GM23338 (cell line): ENCODE measurements at regions not wholly inside any gene's neighbourhood (a gene's known extent, or its start where the extent isn't known, plus 50 kb on each side); places are given as distances from the start of the nearest gene placed in this dataset.

ENCODE experiments used
- ATAC-seq: fragments of 200-7000 bp; cut with Tn5 transposase; 3 replicates; pipeline ENCODE4 v1.9.1; 2020
- DNase-seq: peaks from one replicate; pipeline ENCODE4 v3.0.0-alpha.2; 2015; ENCODE audit warnings: low spot score
- H2AFZ ChIP-seq: fragments of 200-600 bp; sonication (generic); 2 replicates; pipeline ENCODE4 v1.8.0; 2016; ENCODE audit warnings: antibody characterized with exemption, mild to moderate bottlenecking, moderate library complexity
- H3F3A ChIP-seq: fragments of 200-600 bp; sonication (generic); replicated peaks from 2 replicates; pipeline ENCODE4 v1.8.0; 2017; ENCODE audit warnings: antibody characterized with exemption, mixed run types, low read depth
- H3K27ac ChIP-seq: fragments of 200-600 bp; sonication (generic); 2 replicates; pipeline ENCODE4 v1.6.1; 2016; ENCODE audit warnings: low read depth
- H3K27me3 ChIP-seq: fragments of 200-600 bp; sonication (generic); 2 replicates; pipeline ENCODE4 v1.8.0; 2016; ENCODE audit warnings: mild to moderate bottlenecking, mixed run types, moderate library complexity; ENCODE audit not compliant: insufficient read depth
- H3K36me3 ChIP-seq: fragments of 200-600 bp; sonication (generic); 2 replicates; pipeline ENCODE4 v1.8.0; 2016; ENCODE audit warnings: mild to moderate bottlenecking; ENCODE audit not compliant: insufficient read depth
- H3K4me1 ChIP-seq: fragments of 200-600 bp; sonication (generic); 2 replicates; pipeline ENCODE4 v1.8.0; 2016; ENCODE audit warnings: mild to moderate bottlenecking, moderate library complexity; ENCODE audit not compliant: insufficient read depth
- H3K4me2 ChIP-seq: fragments of 200-600 bp; sonication (generic); 2 replicates; pipeline ENCODE4 v1.7.1; 2017; ENCODE audit warnings: mixed run types
- H3K4me3 ChIP-seq: fragments of 200-600 bp; sonication (generic); 2 replicates; pipeline ENCODE4 v1.6.1; 2016; ENCODE audit warnings: mixed run types
- H3K79me2 ChIP-seq: fragments of 200-600 bp; sonication (generic); replicated peaks from 2 replicates; pipeline ENCODE4 v1.8.0; 2017; ENCODE audit warnings: mild to moderate bottlenecking; ENCODE audit not compliant: insufficient read depth
- H3K9me2 ChIP-seq: fragments of 200-600 bp; sonication (generic); 2 replicates; pipeline ENCODE4 v1.8.0; 2017; ENCODE audit not compliant: insufficient read depth
- H4K20me1 ChIP-seq: fragments of 200-600 bp; sonication (generic); replicated peaks from 2 replicates; pipeline ENCODE4 v1.8.0; 2017; ENCODE audit warnings: mild to moderate bottlenecking; ENCODE audit not compliant: insufficient read depth
- H3K27ac Mint-ChIP-seq: 2 replicates; pipeline ENCODE4 v1.8.0; 2020; ENCODE audit warnings: inconsistent platforms, mild to moderate bottlenecking, moderate library complexity, mixed read lengths
- H3K27me3 Mint-ChIP-seq: 3 replicates; pipeline ENCODE4 v1.8.0; 2022; ENCODE audit warnings: low read depth, mild to moderate bottlenecking, moderate library complexity, mixed read lengths, inconsistent platforms; ENCODE audit not compliant: insufficient read depth, poor library complexity
- H3K36me3 Mint-ChIP-seq: 3 replicates; pipeline ENCODE4 v1.8.0; 2021; ENCODE audit warnings: low read depth, mild to moderate bottlenecking, inconsistent platforms, moderate library complexity, mixed read lengths
- H3K4me1 Mint-ChIP-seq: 3 replicates; pipeline ENCODE4 v1.8.0; 2020; ENCODE audit warnings: mild to moderate bottlenecking, inconsistent platforms, mixed read lengths
- H3K4me3 Mint-ChIP-seq: 3 replicates; pipeline ENCODE4 v1.8.0; 2021; ENCODE audit warnings: moderate library complexity, mild to moderate bottlenecking, inconsistent platforms, mixed read lengths
- H3K9me3 Mint-ChIP-seq: 3 replicates; pipeline ENCODE4 v1.8.0; 2020; ENCODE audit warnings: moderate library complexity, mild to moderate bottlenecking, inconsistent platforms, mixed read lengths
- CREB1 ChIP-seq: fragments of 250-450 bp; sonication (Bioruptor Pico); IDR thresholded peaks from 2 replicates; pipeline ENCODE4 v1.5.0; 2020; ENCODE audit warnings: low read depth, mild to moderate bottlenecking, moderate library complexity
- EZH2 ChIP-seq: fragments of 200-600 bp; sonication (generic); IDR thresholded peaks from one replicate; pipeline ENCODE4 v1.8.0; 2017; ENCODE audit warnings: antibody characterized with exemption, mild to moderate bottlenecking, low read depth; ENCODE audit not compliant: unreplicated experiment
- JUNB ChIP-seq: IDR thresholded peaks from one replicate; pipeline ENCODE4 v1.6.1; 2016; ENCODE audit warnings: antibody characterized with exemption; ENCODE audit not compliant: unreplicated experiment
- NANOG ChIP-seq: IDR thresholded peaks from 2 replicates; pipeline ENCODE4 v1.6.1; 2016; ENCODE audit warnings: antibody characterized with exemption, borderline replicate concordance
- STAT1 ChIP-seq: IDR thresholded peaks from one replicate; pipeline ENCODE4 v1.6.1; 2016; ENCODE audit warnings: antibody characterized with exemption; ENCODE audit not compliant: unreplicated experiment
- ZNF114 ChIP-seq: fragments of 250-450 bp; sonication (Bioruptor Pico); IDR thresholded peaks from 2 replicates; pipeline ENCODE4 v1.5.0; 2020; ENCODE audit warnings: mild to moderate bottlenecking, moderate library complexity
- ZNF331 ChIP-seq: fragments of 250-450 bp; sonication (Bioruptor Pico); IDR thresholded peaks from 2 replicates; pipeline ENCODE4 v1.5.0; 2020; ENCODE audit warnings: low read depth, mild to moderate bottlenecking, moderate library complexity
- TF ChIP-seq, protein P1 (sequence below): IDR thresholded peaks from 2 replicates; pipeline ENCODE4 v1.6.1; 2016; ENCODE audit warnings: antibody characterized with exemption
- TF ChIP-seq, protein P2 (sequence below): IDR thresholded peaks from one replicate; pipeline ENCODE4 v1.6.1; 2018; ENCODE audit warnings: antibody characterized with exemption; ENCODE audit not compliant: unreplicated experiment

DNA sequence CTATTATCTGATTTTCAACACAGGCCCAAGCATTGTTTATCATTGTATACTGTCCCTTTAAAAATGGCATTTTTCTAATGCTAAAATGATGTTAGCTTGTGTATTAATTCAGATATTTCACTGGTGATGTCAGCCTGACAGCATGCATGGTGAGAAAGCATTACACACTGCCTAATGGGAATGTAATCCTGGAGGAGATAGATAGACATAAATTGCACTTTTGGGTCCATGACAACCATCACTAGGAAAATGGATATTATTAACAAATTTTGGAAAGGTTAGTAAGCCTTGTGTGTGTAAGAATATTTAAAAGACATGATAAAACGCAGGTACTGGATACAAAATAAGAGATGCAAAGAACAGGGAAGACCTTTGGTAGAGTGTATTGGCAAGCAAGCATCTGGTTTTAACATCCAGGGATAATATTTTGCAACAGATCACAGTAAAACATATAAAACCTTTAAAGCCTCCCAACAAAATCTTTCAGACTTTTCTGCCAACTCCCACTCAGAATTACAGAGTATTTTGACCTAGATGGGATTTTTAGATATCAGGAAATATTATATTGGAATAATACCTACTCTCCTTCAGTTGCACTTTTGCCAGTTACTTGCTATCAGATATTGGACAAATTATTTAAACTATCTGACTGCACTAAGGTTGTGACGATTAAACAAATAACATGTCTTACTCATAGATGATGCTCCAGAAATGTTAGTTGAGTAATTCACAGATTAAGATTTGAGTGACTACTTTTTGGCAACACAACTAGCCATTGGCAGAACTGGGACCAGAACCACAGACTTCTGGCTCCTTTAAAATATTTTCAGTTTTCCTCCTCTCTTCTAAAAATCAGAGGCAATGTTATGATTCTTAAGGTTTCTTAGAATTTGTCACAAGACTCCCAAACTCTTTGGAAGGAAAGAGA is 291.6 kb upstream of the SEMA3C start:
- TF ChIP-seq NANOG, result no peak
- TF ChIP-seq, protein P1, sequence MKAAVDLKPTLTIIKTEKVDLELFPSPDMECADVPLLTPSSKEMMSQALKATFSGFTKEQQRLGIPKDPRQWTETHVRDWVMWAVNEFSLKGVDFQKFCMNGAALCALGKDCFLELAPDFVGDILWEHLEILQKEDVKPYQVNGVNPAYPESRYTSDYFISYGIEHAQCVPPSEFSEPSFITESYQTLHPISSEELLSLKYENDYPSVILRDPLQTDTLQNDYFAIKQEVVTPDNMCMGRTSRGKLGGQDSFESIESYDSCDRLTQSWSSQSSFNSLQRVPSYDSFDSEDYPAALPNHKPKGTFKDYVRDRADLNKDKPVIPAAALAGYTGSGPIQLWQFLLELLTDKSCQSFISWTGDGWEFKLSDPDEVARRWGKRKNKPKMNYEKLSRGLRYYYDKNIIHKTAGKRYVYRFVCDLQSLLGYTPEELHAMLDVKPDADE, result no peak
- no peak for TF ChIP-seq ZNF331
- H3K27ac ChIP-seq, result no peak overlapping the region
- H3K36me3 ChIP-seq, result no peaks in the 10 kb centered on the region
- no peaks in the 10 kb centered on the region for H3K79me2 ChIP-seq
- no peaks in the 10 kb centered on the region for H3K27me3 ChIP-seq
- no peaks in the 10 kb centered on the region for H3K4me1 Mint-ChIP-seq
- ATAC-seq, result no peak
- H3K36me3 Mint-ChIP-seq, result no peaks in the 10 kb centered on the region
- H3K9me2 ChIP-seq, result no peaks in the 10 kb centered on the region
- H3K27ac Mint-ChIP-seq, result no peak overlapping the region
- H4K20me1 ChIP-seq, result no peaks in the 10 kb centered on the region
- H3F3A ChIP-seq, result no peaks in the 10 kb centered on the region
- DNase-seq, result no peak
- H3K4me2 ChIP-seq, result no peak overlapping the region
- H3K4me3 ChIP-seq, result no peak overlapping the region
- no peaks in the 10 kb centered on the region for H3K9me3 Mint-ChIP-seq
- no peak overlapping the region for H2AFZ ChIP-seq
- H3K4me3 Mint-ChIP-seq, result no peak overlapping the region
- no peaks in the 10 kb centered on the region for H3K4me1 ChIP-seq
- no peaks in the 10 kb centered on the region for H3K27me3 Mint-ChIP-seq

DNA sequence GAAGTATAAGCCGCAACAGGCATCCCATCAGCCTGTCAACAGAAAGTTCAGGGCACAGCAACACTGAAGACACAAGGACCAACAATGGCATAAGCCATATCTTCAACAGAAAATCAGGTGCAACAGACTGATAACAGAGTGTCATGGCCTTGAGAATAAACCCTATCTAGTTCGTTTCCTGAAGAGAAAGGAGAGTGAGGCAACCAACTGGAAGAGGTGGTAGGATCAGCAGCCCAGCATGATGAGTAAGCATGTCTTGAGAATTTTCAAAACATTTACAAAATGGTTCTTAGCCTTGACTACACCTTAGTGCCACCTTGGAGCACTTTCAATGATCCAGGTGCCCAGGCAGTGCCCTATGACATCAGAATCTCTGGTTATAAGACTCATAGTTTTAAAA is 290.2 kb upstream of the SEMA3C start:
- Histone ChIP-seq H3K4me2 (no peak overlapping the region), H3K9me2 (no peaks in the 10 kb centered on the region), H3K27ac (no peak overlapping the region), H2AFZ (no peak overlapping the region), H3K4me1 (no peaks in the 10 kb centered on the region), H4K20me1 (no peaks in the 10 kb centered on the region), H3K27me3 (no peaks in the 10 kb centered on the region), H3K36me3 (no peaks in the 10 kb centered on the region), H3K4me3 (no peak overlapping the region), H3F3A (no peaks in the 10 kb centered on the region), H3K79me2 (no peaks in the 10 kb centered on the region)
- Mint-ChIP-seq H3K27ac (no peak overlapping the region), H3K4me1 (no peaks in the 10 kb centered on the region), H3K27me3 (no peaks in the 10 kb centered on the region), H3K9me3 (no peaks in the 10 kb centered on the region), H3K36me3 (no peaks in the 10 kb centered on the region), H3K4me3 (no peak overlapping the region)
- ATAC-seq, result no peak
- TF ChIP-seq, protein P2, sequence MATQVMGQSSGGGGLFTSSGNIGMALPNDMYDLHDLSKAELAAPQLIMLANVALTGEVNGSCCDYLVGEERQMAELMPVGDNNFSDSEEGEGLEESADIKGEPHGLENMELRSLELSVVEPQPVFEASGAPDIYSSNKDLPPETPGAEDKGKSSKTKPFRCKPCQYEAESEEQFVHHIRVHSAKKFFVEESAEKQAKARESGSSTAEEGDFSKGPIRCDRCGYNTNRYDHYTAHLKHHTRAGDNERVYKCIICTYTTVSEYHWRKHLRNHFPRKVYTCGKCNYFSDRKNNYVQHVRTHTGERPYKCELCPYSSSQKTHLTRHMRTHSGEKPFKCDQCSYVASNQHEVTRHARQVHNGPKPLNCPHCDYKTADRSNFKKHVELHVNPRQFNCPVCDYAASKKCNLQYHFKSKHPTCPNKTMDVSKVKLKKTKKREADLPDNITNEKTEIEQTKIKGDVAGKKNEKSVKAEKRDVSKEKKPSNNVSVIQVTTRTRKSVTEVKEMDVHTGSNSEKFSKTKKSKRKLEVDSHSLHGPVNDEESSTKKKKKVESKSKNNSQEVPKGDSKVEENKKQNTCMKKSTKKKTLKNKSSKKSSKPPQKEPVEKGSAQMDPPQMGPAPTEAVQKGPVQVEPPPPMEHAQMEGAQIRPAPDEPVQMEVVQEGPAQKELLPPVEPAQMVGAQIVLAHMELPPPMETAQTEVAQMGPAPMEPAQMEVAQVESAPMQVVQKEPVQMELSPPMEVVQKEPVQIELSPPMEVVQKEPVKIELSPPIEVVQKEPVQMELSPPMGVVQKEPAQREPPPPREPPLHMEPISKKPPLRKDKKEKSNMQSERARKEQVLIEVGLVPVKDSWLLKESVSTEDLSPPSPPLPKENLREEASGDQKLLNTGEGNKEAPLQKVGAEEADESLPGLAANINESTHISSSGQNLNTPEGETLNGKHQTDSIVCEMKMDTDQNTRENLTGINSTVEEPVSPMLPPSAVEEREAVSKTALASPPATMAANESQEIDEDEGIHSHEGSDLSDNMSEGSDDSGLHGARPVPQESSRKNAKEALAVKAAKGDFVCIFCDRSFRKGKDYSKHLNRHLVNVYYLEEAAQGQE, result no peak
- TF ChIP-seq ZNF114 (CRISPR knock-in tag) (no peak), STAT1 (no peak), NANOG (no peak), JUNB (no peak), EZH2 (no peak), CREB1 (no peak)
- DNase-seq, result no peak
